Spleen (tissue), 11 donors: ENCODE measurements at regions not wholly inside any gene's neighbourhood (a gene's known extent, or its start where the extent isn't known, plus 50 kb on each side); places are given as distances from the start of the nearest gene placed in this dataset.

Source experiments
- DNase-seq: peaks from one replicate; pipeline ENCODE4 v3.0.0-alpha.2; 2020
- H3K27ac ChIP-seq, 8 donors: fragments of 200-600 bp; sonication (generic) in 7 of 8; 1 replicate in 4 of 8; 2 replicates in 4 of 8; pipeline versions ENCODE4 v1.5.0 to v1.8.0; 2016 to 2021; ENCODE audit warnings: inconsistent platforms in 4 of 8, mild to moderate bottlenecking in 4 of 8, moderate library complexity in 1 of 8
- H3K27me3 ChIP-seq, 7 donors: fragments of 200-600 bp; sonication (generic) in 6 of 7; replicated peaks in 1 of 7; 1 replicate in 4 of 7; 2 replicates in 3 of 7; pipeline versions ENCODE4 v1.5.0 to v1.8.0; 2016 to 2021; ENCODE audit warnings: inconsistent platforms in 3 of 7, mild to moderate bottlenecking in 1 of 7
- H3K36me3 ChIP-seq, 6 donors: fragments of 200-600 bp; sonication (generic) in 5 of 6; 1 replicate in 4 of 6; 2 replicates in 2 of 6; pipeline versions ENCODE4 v1.5.0 to v1.8.0; 2016 to 2021; ENCODE audit warnings: inconsistent platforms in 2 of 6
- H3K4me1 ChIP-seq, 6 donors: fragments of 200-600 bp; sonication (generic) in 5 of 6; 1 replicate in 3 of 6; 2 replicates in 3 of 6; pipeline versions ENCODE4 v1.5.0 to v1.8.0; 2016 to 2021; ENCODE audit warnings: inconsistent platforms in 3 of 6
- H3K4me3 ChIP-seq, 8 donors: fragments of 200-600 bp; sonication (generic) in 7 of 8; 1 replicate in 4 of 8; 2 replicates in 4 of 8; pipeline versions ENCODE4 v1.5.0 to v1.8.0; 2016 to 2021; ENCODE audit warnings: inconsistent platforms in 4 of 8, mild to moderate bottlenecking in 4 of 8, moderate library complexity in 2 of 8
- H3K9me3 ChIP-seq, 8 donors: fragments of 200-600 bp; sonication (generic) in 7 of 8; 1 replicate in 4 of 8; 2 replicates in 4 of 8; pipeline versions ENCODE4 v1.5.0 to v1.8.0; 2016 to 2021; ENCODE audit warnings: inconsistent platforms in 4 of 8
- POLR2A ChIP-seq, 3 donors: fragments of 450-650 bp; IDR thresholded peaks; one replicate each; pipeline ENCODE4 v1.5.1; 2017; ENCODE audit warnings: antibody characterized with exemption in 3 of 3, mild to moderate bottlenecking in 1 of 3
- POLR2AphosphoS5 ChIP-seq, 3 donors: sonication (generic); formaldehyde crosslinking; IDR thresholded peaks; one replicate each; pipeline ENCODE4 v1.5.1; 2017; ENCODE audit warnings: antibody characterized with exemption in 3 of 3
- WGBS, 5 donors: extraction: QIAGEN DNeasy Blood & Tissue Kit in 3 of 5; methylation state at CpG; one replicate each; pipeline versions ENCODE4 v1.1.5 to v1.1.7; 2013 to 2018; 5-methylcytosine and 5-hydroxymethylcytosine counted together
- intact Hi-C: fragments of 100-400 bp; cut with DNase I; formaldehyde crosslinking; loops from one replicate; pipeline ENCODE4 v1.15.0; 2023; ENCODE audit warnings: low total_unique reads
- TF ChIP-seq, protein P1 (sequence below), 11 experiments: fragments of 200-600 bp in 7 of 11; fragments of 450-650 bp in 4 of 11; sonication (generic) in 4 of 11; IDR thresholded peaks in 8 of 11; conservative IDR thresholded peaks in 3 of 11; 1 replicate in 7 of 11; 2 replicates in 4 of 11; pipeline versions ENCODE4 v1.4.0 to v1.8.0; 2016 to 2021; ENCODE audit warnings: antibody characterized with exemption in 11 of 11, inconsistent platforms in 4 of 11, mild to moderate bottlenecking in 1 of 11
- donor health status: healthy with polysubstance abuse.
- donor health status: DM: no; HTN: no; CAD: no; lungs with moderate emphysema.
- donor health status: DM: no; HTN: no; CAD: no.
- donor health status: Bipolar disorder and iron deficiency.
- donor health status: healthy.
- donor health status: DM: no; HTN: no; CAD: no.
- donor health status: DM: yes; HTN: yes; CAD: no.

DNA sequence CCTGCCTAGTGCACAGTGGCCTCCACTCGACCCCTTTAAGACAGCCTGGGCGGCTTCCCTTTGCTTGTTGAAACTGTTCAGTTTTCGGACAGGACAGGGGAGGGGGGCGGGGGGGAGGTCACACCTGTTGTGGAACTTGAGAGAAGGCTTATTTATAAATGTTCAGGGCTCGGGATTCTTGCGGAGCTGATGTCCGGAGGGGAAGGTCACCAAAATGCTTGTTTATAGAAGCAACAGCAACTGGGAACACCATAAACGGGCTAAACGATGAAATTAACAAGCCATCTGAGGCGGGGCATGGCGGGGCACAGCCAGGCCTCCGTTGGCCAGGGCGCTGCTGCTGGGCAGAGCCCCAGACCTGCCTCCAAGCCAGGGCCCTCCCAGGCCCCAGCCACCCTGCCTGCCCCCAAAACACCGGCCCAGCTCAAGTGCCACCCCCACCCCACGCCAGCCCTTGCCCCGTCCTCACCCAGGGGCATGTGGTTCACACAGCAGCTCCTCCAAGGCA is 59.8 kb upstream of the CASZ1 start:
- Histone ChIP-seq H3K27me3 (peaks cover 0 to 55% (median 0%) of the 10 kb centered on the region in 7 donors), H3K36me3 (no peaks in the 10 kb centered on the region), H3K4me1 (no peaks in the 10 kb centered on the region), H3K4me3 (no peak overlapping the region), H3K9me3 (peaks cover 0 to 4% (median 0%) of the 10 kb centered on the region in 8 donors), H3K27ac (no peak overlapping the region)
- intact Hi-C loops, result no loop called here
- WGBS, 5 donors, result 75 to 84% (median 79%) methylated on average over 15 to 16 of the region's 16 CpGs
- TF ChIP-seq POLR2AphosphoS5 (IDR thresholded peaks at IDR 0.05) (no peak), POLR2A (IDR thresholded peaks at IDR 0.05) (no peak)
- TF ChIP-seq, protein P1, sequence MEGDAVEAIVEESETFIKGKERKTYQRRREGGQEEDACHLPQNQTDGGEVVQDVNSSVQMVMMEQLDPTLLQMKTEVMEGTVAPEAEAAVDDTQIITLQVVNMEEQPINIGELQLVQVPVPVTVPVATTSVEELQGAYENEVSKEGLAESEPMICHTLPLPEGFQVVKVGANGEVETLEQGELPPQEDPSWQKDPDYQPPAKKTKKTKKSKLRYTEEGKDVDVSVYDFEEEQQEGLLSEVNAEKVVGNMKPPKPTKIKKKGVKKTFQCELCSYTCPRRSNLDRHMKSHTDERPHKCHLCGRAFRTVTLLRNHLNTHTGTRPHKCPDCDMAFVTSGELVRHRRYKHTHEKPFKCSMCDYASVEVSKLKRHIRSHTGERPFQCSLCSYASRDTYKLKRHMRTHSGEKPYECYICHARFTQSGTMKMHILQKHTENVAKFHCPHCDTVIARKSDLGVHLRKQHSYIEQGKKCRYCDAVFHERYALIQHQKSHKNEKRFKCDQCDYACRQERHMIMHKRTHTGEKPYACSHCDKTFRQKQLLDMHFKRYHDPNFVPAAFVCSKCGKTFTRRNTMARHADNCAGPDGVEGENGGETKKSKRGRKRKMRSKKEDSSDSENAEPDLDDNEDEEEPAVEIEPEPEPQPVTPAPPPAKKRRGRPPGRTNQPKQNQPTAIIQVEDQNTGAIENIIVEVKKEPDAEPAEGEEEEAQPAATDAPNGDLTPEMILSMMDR (IDR thresholded peaks at IDR 0.05 in 8 of 11, conservative IDR thresholded peaks at IDR 0.05 in 3 of 11), result no peak
- no peak for DNase-seq

DNA sequence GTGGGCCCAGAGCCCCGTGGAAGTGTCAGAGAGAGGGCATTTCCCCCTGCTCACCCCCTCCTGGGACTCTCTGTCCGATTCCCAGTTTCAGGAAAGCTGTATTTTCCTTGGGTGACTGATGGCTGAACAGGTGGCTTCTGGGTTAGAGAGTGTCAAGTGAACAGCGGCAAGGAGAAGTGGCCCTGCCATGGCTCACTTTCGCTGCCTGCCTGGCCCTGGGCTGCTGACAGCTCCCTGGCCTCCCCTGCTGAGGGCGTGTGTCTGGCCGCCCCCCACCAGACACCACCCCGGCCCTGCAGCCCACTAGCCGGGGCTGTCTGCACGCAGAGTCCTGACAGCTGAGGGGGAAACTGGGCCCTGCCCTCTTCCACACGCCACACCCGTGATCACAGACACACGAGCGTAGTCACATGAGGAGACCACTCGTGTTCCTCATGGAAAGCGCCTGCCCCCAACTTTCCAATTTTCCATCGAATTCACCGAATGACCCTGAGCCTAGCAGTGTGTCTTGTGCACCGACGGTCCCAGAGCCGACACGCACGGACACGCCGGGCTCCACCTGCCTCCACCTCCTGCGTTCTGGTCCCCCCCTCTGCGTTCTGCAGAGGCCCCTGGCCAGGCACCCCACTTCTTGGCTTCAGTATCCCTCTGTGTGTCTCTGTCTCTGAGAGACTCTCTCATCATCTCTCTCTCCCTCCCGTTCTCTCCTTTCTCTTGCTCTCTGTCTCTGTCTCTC is 60.6 kb upstream of the CASZ1 start:
- intact Hi-C loops, result no loop called here
- 68 to 83% (median 78%) methylated on average over 16 to 27 of the region's 27 CpGs for WGBS, 5 donors
- TF ChIP-seq POLR2A (IDR thresholded peaks at IDR 0.05), result no peak
- TF ChIP-seq POLR2AphosphoS5 (IDR thresholded peaks at IDR 0.05), result no peak
- TF ChIP-seq, protein P1 (IDR thresholded peaks at IDR 0.05 in 8 of 11, conservative IDR thresholded peaks at IDR 0.05 in 3 of 11), result no peak

DNA sequence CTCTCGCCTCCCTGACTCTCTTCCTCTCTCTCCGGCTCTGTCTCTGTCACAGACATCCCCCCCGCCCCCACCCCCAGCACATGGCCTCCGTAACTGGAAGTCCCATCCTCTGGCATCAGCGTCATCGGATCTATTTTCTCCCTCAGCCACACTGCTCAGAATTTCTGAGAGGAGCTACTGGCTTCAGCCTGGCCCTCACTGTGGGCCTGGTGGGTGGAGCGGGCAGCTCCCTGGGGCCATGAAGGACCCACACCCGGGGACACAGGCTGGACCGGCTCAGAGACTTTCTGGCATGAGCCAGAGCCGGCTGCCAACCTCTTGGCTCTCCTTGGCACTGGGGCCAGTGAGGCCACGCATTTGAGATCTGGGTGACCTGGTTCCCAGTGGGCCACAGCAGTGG is 61.2 kb upstream of the CASZ1 start:
- peaks cover 0 to 4% (median 0%) of the 10 kb centered on the region in 8 donors for H3K9me3 ChIP-seq
- H3K27ac ChIP-seq, result no peak overlapping the region
- H3K27me3 ChIP-seq, result peaks cover 0 to 60% (median 5%) of the 10 kb centered on the region in 7 donors
- 74 to 81% (median 75%) methylated on average over 9 to 11 of the region's 11 CpGs for WGBS, 5 donors
- no peak for DNase-seq
- no peaks in the 10 kb centered on the region for H3K36me3 ChIP-seq
- no peaks in the 10 kb centered on the region for H3K4me1 ChIP-seq
- intact Hi-C loops, result no loop called here
- TF ChIP-seq POLR2AphosphoS5 (IDR thresholded peaks at IDR 0.05), result no peak
- TF ChIP-seq POLR2A (IDR thresholded peaks at IDR 0.05), result no peak
- TF ChIP-seq, protein P1 (IDR thresholded peaks at IDR 0.05 in 8 of 11, conservative IDR thresholded peaks at IDR 0.05 in 3 of 11), result no peak
- H3K4me3 ChIP-seq, result no peak overlapping the region

More for the DNA sequence above, 60.6 kb upstream of the CASZ1 start:
- no peaks in the 10 kb centered on the region for H3K4me1 ChIP-seq
- H3K9me3 ChIP-seq, result peaks cover 0 to 4% (median 0%) of the 10 kb centered on the region in 8 donors
- no peak for DNase-seq
- peaks cover 0 to 55% (median 3%) of the 10 kb centered on the region in 7 donors for H3K27me3 ChIP-seq
- H3K36me3 ChIP-seq, result no peaks in the 10 kb centered on the region
- no peak overlapping the region for H3K4me3 ChIP-seq
- no peak overlapping the region for H3K27ac ChIP-seq

DNA sequence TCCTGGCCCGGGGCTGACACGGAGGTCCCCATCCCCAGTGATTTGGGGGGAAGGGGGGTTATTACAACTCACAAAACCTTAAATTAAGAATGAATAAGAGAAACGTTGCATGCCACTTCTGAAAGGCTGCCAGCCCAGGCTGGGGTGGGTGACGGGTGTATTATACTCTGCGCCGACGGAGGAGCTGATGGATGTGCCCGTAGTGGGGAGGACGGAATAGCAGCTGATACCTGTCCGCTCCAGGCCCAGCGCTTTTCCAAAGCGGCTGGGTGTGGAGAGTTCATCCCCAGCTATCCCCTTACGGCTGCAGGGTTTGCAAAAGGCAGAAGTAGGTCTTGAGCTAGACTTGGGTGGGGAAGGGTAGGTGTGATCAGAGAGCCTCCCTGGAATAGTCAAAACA is 63.8 kb upstream of the CASZ1 start:
- no peak overlapping the region for H3K27ac ChIP-seq
- peaks cover 0 to 85% (median 8%) of the 10 kb centered on the region in 7 donors for H3K27me3 ChIP-seq
- no peaks in the 10 kb centered on the region for H3K9me3 ChIP-seq
- intact Hi-C loops, result loop anchor here (10.0 kb wide), 1 partner anchor 165 kb away; no protein-coding TSS in a partner anchor
- no peaks in the 10 kb centered on the region for H3K36me3 ChIP-seq
- no peaks in the 10 kb centered on the region for H3K4me1 ChIP-seq
- WGBS, 5 donors, result 48 to 66% (median 60%) methylated on average over 13 of the region's 13 CpGs
- H3K4me3 ChIP-seq, result no peak overlapping the region
- no peak for DNase-seq
- TF ChIP-seq POLR2A (IDR thresholded peaks at IDR 0.05), result no peak
- no peak for TF ChIP-seq POLR2AphosphoS5 (IDR thresholded peaks at IDR 0.05)
- TF ChIP-seq, protein P1 (IDR thresholded peaks at IDR 0.05 in 8 of 11, conservative IDR thresholded peaks at IDR 0.05 in 3 of 11), result no peak
